HG03439 (cell line): ENCODE measurements at regions not wholly inside any gene's neighbourhood (a gene's known extent, or its start where the extent isn't known, plus 50 kb on each side); places are given as distances from the start of the nearest gene placed in this dataset.

Source experiments
- ATAC-seq: cut with Tn5 transposase; IDR thresholded peaks from one replicate; pipeline ENCODE4 v1.9.1; 2021; ENCODE audit warnings: mild to moderate bottlenecking, moderate library complexity; ENCODE audit not compliant: unreplicated experiment

DNA sequence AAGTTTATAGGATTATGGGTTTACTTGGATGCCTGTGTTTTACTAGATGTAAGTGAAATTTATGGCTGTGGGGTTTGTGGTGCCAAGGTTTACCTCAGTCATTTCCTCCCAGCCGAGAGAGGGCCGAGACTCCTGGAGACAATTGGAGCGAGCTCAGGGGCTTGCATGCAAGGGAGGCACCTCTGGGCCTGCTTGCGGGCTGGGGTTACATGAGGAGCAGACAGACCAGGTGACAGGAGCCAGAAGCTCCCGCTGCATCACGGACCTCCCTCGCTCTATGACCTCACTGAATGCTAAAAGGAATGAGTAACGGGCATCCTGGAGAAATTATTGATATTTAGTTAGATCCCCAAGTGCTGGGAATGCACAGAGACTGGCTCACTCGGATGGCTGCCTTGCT, 275.2 kb upstream of the KIRREL3 start:
- no peak for ATAC-seq

- no peak for ATAC-seq
Observed at GRCh38 chr11:127274328-127274676, 273.7 kb upstream of the KIRREL3 start.

DNA sequence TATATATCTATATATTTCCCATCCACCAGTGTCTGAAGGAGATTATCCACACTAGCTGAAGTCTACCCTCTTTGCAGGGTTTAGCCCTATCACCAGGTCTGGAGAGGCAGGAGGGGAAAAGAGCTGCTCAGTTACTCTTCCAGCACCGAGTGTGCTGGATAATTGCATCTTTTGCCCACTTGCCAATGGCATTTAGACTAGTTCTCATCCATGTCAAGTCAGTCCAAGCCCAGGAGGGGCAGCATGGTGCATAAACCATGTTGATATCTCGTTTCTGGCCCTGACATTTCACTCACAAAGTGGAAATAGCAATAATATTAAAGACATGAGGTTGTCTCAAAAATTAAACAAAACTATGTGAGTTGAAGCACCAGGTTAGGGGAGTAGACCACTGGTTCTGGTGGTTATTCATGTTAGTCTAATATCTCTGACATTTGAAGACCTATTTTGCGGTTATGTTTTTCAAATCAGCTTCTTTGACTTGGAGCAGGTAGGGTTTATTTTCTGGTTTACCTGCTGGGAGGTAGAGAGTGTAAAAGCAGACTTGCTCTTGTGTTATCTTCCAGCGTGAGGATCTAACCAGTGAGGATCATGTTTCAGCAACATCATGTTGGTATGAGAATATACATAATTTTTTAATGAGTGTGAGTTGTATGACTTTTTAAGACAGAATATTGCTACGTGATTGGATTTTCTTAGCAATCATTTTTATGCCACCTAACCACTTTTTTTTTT, 273.2 kb upstream of the KIRREL3 start:
- ATAC-seq: no peak

DNA sequence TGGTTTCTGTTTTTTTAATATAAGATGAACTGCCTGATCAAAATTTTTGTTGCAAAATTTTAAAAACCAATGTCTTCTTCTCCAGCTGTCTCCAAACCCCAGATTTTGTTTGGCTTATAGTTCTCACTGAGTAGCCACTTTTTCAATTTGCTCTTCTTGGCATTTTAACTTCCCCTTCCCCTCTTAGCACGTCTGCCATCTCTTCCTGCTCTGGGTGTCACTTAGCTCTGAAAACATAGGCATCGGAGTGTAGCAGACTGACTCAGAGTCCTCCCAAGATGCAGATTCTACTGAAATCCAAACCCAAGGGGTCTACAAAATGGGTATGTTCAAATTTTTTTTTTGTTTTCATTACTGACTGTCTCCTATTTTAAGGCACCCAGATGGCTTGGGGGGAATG, 270.3 kb upstream of the KIRREL3 start:
- no peak for ATAC-seq

DNA sequence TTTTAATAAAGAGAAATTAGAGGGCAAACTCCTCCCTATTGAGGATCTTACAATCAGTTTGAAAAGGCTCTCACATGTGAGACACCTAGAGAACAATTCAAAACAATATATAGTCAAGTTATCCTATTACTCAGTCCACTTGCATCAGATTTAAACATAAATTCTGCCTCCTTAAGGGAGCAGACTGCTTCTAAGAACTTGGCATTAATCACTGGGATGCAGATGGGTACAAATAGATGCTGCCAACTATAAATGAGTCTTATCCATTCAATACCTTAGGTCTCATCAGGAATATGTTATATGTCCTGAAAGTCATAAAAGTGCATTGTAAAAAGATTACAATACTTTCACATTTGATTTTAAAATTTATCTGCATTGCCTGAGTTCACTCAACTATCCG, 269.3 kb upstream of the KIRREL3 start:
- ATAC-seq: no peak

DNA sequence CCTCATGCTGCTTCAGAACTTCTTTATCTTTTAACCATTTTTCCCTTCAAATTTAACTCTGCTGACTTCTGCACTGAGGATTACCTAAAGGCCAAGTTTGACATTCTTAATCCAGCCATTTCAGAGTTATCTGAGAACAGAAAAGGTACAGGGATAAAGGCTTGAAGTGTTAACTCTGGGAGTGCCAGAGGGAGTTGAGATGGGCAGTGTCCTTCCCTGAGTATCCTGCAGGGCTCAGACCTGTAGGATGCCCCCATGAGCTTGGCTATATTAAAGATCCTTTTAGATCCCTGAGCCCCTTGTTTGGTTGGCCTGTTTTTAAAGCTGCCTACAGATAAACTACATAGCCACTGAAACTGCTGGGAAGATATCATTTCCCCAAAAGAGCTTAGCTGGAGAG, 268.4 kb upstream of the KIRREL3 start:
- ATAC-seq: no peak

GRCh38 chr11:127268521-127268920, 268.0 kb upstream of the KIRREL3 start:
- ATAC-seq: no peak

DNA sequence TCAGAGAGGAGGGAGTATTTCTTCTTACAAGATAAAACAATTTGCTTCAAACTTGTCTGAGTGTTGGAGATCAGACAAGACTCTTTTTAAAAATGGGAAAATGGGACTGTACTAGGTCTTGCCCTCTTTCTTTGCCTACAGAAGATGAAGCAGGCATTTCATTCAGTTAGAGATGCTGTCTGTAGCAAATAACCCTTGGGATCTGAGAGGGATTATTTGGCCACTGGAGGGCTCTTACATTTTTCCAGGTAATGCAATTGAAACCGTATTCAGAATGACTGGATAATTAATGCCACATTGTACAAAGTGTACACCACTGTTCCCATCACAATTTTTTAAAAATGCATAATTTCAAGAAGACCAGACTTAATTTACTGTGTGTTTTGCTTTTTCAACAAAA, 258.5 kb upstream of the KIRREL3 start:
- no peak for ATAC-seq

DNA sequence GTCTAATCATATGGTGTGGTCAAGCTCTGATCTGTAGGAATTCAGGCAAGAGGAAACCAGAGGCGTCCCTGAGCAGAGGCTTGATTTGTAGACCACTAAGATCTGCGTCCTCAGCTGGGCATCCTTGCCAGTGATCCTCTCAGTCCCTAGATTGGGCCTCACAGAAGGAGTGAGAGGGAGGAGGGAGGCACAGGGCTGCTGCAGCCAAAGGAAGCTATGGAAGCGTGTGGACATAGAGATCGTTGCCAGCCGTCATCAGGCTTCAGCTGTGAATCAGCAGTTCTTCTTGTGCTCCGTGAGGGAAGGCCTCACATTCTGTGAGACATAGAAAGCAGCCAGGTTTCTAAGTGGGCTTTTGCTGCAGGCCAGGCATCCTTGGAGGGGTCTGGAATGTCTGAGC, 254.6 kb upstream of the KIRREL3 start:
- ATAC-seq: no peak

GRCh38 chr11:127252321-127252720, 251.8 kb upstream of the KIRREL3 start:
- no peak for ATAC-seq

DNA sequence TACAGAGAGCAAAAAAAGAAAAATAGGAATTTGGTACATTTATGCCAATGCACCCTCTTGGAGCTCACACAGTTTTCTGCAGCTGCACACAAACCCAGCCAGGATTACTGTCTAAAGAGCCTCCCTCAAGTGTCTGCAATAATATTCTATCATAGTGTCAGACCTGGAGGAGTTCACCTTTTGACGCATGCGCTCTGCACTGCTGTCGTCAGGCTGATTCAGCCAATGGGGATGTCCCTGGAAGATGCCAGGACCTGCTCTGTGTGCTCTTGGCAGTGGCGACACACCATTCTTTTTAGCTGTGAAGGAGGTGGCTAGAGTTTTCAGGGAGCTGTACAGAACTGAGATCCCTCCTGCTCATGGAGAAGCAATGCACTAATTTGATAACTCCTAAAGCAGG, 249.0 kb upstream of the KIRREL3 start:
- no peak for ATAC-seq

DNA sequence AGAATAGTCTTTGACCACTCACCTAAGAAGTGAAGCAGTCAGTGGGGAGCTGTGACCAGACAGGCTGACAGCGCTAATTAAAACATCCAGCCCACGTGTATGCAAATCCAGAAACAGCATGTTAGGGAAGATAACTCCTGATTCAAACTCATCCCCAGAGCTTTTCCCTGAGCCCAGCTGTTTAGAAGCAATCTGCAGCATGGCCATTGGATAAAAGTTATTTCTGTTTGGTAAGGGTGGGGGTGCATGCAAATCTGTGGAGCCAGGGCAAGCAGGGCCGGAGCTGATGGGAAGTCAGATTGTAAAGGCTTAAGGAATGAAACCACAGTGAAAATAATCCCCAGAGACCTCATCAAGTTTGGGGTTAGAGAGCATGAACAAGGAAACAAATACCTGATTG, 247.9 kb upstream of the KIRREL3 start:
- ATAC-seq: no peak

GRCh38 chr11:127247261-127247851, 246.8 kb upstream of the KIRREL3 start:
- ATAC-seq: no peak

DNA sequence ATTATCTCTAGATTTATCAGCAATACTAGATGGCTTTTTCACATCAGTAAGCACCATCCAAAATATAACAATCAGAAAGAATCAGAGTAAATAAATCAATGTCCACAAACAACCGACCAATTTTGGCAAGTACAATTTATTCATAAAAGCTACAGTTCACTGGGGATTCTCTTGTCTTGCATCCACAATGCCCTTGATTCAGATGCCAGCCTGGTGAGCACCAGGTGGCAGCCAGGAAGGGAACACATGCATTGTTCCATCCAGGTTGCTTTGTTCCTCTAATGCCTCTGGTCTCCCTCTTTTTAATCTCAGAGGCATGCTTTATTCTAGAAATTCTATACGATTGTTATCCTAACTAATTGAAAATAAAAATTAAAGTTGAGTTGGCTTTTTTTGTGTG, 242.1 kb upstream of the KIRREL3 start:
- ATAC-seq: no peak

- ATAC-seq: no peak
Observed at GRCh38 chr11:127238321-127238720, 237.8 kb upstream of the KIRREL3 start.

GRCh38 chr11:127236776-127237175, 236.2 kb upstream of the KIRREL3 start:
- no peak for ATAC-seq

DNA sequence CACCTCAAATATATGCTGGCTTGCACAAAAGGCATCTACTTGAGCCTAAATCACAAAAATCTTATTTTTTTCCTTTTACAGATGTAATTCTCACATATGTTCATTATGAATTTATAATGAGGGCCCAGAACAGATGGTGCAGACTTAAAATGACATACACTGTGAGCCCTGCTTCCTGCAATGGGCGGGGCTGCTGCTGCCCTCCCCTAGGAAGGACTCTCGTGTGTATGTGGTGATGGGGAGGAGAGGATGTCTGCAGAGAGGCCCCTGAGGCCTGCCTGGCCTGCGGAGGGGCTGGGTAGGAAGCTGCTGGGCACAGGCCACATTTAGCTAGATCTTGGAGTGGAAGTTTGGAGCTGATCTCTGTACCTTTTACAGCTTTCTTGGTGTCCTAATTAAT, 233.4 kb upstream of the KIRREL3 start:
- no peak for ATAC-seq

DNA sequence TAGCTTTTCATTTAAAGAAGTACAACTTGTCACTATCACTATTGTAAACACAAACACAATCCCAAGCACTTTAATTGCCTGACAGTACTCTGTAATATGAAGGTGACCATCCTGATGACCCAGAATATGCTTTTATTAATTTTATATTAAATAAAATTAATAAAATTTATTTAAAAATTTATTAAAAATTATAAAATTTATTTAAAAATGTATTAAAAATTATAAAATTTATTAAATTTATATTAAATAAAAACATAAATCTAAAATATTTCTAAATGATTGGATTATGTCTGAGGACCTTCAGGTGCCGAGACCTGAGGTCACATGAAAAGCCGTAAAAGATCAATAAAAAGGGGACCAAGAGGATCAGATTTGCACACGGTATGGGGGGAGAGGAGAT, 229.8 kb upstream of the KIRREL3 start:
- no peak for ATAC-seq

DNA sequence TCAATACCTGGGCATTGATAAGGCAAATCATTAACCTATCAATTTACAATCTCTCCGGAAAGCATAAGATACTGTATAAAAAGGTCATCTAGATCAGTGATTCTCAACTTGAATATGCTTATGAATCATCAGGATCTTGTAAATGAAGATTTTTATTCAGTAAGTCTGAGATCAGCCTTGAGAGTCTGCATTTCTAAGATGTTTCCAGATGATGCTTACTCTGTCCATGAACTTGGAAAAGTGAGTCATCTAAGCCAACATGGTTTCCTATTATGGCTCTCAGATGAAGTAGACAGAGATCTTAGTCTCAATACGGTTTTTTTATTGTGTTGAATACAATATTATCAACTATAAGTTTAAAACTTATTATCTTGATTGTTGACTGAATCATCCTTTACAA, 226.4 kb upstream of the KIRREL3 start:
- ATAC-seq: no peak

DNA sequence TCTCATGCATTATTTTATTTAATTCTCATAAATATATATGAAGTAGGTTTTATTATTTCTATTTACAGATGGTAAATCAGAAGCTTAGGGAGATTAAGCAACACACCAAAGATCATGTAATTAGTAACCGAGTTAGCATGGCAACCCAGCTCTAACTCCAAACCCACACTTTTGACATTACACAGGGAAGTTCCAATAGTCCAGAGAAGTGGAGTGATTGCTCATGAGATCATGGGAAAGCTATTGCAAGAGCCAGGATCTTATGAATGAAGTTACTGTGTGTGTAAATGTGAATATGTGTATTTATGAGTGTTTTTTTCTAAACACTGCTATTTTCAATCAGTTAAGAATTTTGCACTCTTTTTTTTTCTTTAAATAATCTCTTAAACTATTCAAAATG, 225.8 kb upstream of the KIRREL3 start:
- no peak for ATAC-seq

- ATAC-seq: no peak
Observed at GRCh38 chr11:127225619-127226018, 225.0 kb upstream of the KIRREL3 start.

DNA sequence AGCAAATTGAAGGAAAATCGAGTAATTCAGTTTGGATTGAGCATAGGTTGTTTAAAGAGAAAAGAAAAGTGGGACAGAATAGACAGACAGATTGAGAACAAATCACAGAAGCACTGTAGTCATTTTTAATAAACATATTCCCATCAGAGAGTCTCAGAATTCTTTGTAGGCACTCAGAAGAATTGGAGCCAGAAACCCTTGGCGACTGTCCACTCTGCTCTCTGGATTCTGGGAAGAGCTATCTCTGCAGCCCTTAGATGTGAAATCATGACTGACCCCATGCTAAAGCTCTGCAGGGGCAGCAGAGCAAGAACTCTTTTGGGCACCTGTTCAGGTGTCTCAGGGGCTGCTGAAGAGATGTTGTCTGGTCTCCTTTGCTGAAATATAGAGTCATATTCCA, 223.7 kb upstream of the KIRREL3 start:
- ATAC-seq: no peak

GRCh38 chr11:127223633-127224032, 223.1 kb upstream of the KIRREL3 start:
- no peak for ATAC-seq
